Right lobe of liver (tissue), 6 donors: ENCODE measurements at regions not wholly inside any gene's neighbourhood (a gene's known extent, or its start where the extent isn't known, plus 50 kb on each side); places are given as distances from the start of the nearest gene placed in this dataset.
"Not testable (repeated sequence)": the region's sequence is repeated elsewhere in the genome, so short reads cannot be mapped to it uniquely, and the experiment has no call there.

Experiments used
- ATAC-seq, 4 donors: fragments of 200-7000 bp; cut with Tn5 transposase; one replicate each; pipeline ENCODE4 v1.9.1; 2020; ENCODE audit warnings: mild to moderate bottlenecking in 4 of 4, moderate library complexity in 4 of 4
- DNase-seq, 3 donors: peaks; one replicate each; pipeline ENCODE4 v3.0.0-alpha.2; 2020
- H3K27ac ChIP-seq, 3 donors: fragments of 200-600 bp; one replicate each; pipeline ENCODE4 v1.8.0; 2022
- H3K27me3 ChIP-seq, 2 donors: fragments of 200-600 bp; one replicate each; pipeline ENCODE4 v1.8.0; 2022
- H3K36me3 ChIP-seq, 4 donors: fragments of 200-600 bp; sonication (generic) in 1 of 4; one replicate each; pipeline versions ENCODE4 v1.5.1 to v1.8.0; 2017 to 2022; ENCODE audit warnings: control low read depth in 1 of 4
- H3K4me1 ChIP-seq, 4 donors: fragments of 200-600 bp; sonication (generic) in 1 of 4; one replicate each; pipeline versions ENCODE4 v1.5.1 to v1.8.0; 2017 to 2022; ENCODE audit warnings: control low read depth in 1 of 4
- H3K4me3 ChIP-seq, 3 donors: fragments of 200-600 bp; one replicate each; pipeline ENCODE4 v1.8.0; 2022
- H3K9me3 ChIP-seq, 4 donors: fragments of 200-600 bp; sonication (generic) in 1 of 4; one replicate each; pipeline versions ENCODE4 v1.5.1 to v1.8.0; 2017 to 2022; ENCODE audit warnings: control low read depth in 1 of 4
- CTCF ChIP-seq, 4 donors: fragments of 200-600 bp in 3 of 4; fragments of 450-650 bp in 1 of 4; IDR thresholded peaks; one replicate each; pipeline versions ENCODE4 v1.5.1 to v1.8.0; 2016 to 2022; ENCODE audit warnings: antibody characterized with exemption in 4 of 4, mild to moderate bottlenecking in 2 of 4
- POLR2A ChIP-seq: fragments of 450-650 bp; IDR thresholded peaks from one replicate; pipeline ENCODE4 v1.6.1; 2017; ENCODE audit warnings: antibody characterized with exemption, mild to moderate bottlenecking
- WGBS: methylation state at CpG from one replicate; pipeline ENCODE4 v1.1.6; 2018; ENCODE audit warnings: low coverage, low lambda C conversion rate; ENCODE audit not compliant: insufficient coverage; ENCODE audit errors: missing lambda C conversion rate; 5-methylcytosine and 5-hydroxymethylcytosine counted together
- intact Hi-C, 2 donors: fragments of 100-400 bp; cut with DNase I; formaldehyde crosslinking; loops; one replicate each; pipeline versions ENCODE4 v1.11.2 to v1.14.1; 2022
- donor health status: DM: no; HTN: yes; CAD: no.
- donor health status: DM: no; HTN: no; CAD: no.
- donor health status: DM: no; HTN: no; CAD: no.
- donor health status: DM: no; HTN: yes; CAD: no.
- donor health status: DM: no; HTN: yes; CAD: no.

DNA sequence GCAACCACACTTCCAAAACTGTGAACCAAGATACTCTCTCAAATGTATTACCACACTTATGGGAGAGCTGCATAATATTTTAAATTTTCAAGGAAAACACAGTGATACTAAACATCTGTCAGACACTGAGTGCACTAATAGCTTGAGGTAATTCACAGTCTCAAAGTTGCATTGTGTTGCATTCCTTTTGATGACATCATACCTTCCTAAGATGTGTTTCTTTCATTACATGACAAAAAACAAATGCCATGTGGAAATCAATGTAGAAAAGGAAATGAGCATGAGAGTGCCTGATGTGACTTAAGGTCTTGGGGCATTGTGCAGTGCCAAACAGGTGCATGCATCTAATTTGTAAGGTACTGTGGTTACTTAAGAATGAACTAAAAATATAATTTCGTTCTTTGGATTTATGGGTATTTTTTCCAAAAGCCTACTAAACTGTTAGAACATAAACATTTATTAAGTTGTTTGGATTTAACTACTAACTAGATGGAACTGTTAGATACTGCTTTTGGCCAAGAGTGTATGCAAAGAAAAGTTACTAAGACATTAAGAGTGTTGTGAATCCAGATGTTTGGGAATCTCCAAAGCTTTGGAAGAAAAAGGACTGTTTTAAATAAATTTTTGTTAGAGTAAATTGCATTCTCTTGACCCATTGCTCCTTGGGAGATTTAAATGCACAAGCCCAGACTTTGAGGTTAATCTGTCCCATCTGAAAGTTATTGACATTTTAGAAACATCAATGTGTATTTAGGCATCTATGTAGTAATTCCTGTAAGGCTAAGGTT, 496.2 kb upstream of the SEMA3D start:
- Histone ChIP-seq H3K4me3 (no peak overlapping the region), H3K36me3 (no peaks in the 10 kb centered on the region), H3K4me1 (no peaks in the 10 kb centered on the region), H3K27ac (no peak overlapping the region), H3K27me3 (no peaks in the 10 kb centered on the region), H3K9me3 (no peaks in the 10 kb centered on the region)
- 17% methylated on average over 1 of the region's 1 CpG for WGBS
- no peak for TF ChIP-seq POLR2A
- no peak for TF ChIP-seq CTCF (IDR thresholded peaks at IDR 0.05)
- ATAC-seq (no peak), DNase-seq (no peak)
- intact Hi-C loops, result no loop called here

DNA sequence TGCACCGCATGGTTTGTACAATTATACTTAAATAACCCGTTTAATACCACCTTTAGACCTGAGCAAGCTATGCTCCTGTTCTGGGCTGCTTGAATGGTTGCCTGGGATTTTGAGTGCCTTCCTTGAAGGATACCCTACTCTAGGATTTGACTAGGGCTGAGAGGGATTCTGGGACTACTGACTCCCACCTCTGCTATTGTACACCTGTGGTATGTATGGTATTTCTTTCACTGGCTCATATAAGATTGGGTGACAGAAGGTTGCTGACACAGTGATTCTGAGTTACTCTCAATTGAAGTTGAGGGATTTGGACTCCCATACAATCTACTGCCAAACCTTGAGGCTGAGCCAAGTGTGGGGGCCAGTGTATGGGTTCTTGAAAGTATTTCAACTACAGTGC, 494.4 kb upstream of the SEMA3D start:
- intact Hi-C loops, result no loop called here

GRCh38 chr7:85675093-85675492, 488.2 kb upstream of the SEMA3D start:
- H3K9me3 ChIP-seq, DNase-seq, H3K4me3 ChIP-seq, H3K36me3 ChIP-seq, H3K4me1 ChIP-seq, intact Hi-C loops, ATAC-seq, H3K27me3 ChIP-seq, H3K27ac ChIP-seq: not testable (repeated sequence)
- WGBS, result 53% methylated on average over 2 of the region's 2 CpGs

More for the DNA sequence above, 494.4 kb upstream of the SEMA3D start:
- no peak for ATAC-seq
- no peaks in the 10 kb centered on the region for H3K4me1 ChIP-seq
- no peak overlapping the region for H3K4me3 ChIP-seq
- no peaks in the 10 kb centered on the region for H3K27me3 ChIP-seq
- no peaks in the 10 kb centered on the region for H3K36me3 ChIP-seq
- 42% methylated on average over 2 of the region's 2 CpGs for WGBS
- no peaks in the 10 kb centered on the region for H3K9me3 ChIP-seq
- no peak for TF ChIP-seq CTCF (IDR thresholded peaks at IDR 0.05)
- no peak for TF ChIP-seq POLR2A
- DNase-seq, result no peak
- no peak overlapping the region for H3K27ac ChIP-seq

- no peaks in the 10 kb centered on the region for H3K27me3 ChIP-seq
- DNase-seq (no peak), ATAC-seq (no peak)
- TF ChIP-seq CTCF (IDR thresholded peaks at IDR 0.05), result no peak
- TF ChIP-seq POLR2A, result no peak
- H3K27ac ChIP-seq, result no peak overlapping the region
- H3K4me1 ChIP-seq, result no peaks in the 10 kb centered on the region
- H3K4me3 ChIP-seq, result no peak overlapping the region
- 59% methylated on average over 2 of the region's 2 CpGs for WGBS
- intact Hi-C loops, result no loop called here
- no peaks in the 10 kb centered on the region for H3K36me3 ChIP-seq
- H3K9me3 ChIP-seq, result no peaks in the 10 kb centered on the region
Observed at GRCh38 chr7:85673876-85674275, 487.0 kb upstream of the SEMA3D start.

DNA sequence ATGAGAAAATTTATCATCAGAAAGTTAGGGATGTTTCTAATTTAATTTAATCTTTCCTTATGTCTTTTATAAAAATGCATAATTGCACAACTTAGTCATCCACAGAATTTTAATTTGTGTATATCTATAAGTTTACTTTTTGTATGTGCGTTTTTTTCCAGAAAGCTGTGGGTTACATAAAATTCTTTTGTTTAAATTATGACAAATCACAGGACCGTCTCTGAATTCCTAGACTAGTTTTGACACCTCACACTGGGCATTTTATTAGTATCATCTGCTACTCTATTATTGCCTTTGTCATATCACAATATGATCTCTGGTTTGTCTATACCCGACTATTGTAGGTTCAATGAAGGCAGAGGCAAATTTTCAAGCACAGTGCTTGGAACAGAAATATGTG, 482.4 kb upstream of the SEMA3D start:
- H3K4me1 ChIP-seq, result no peaks in the 10 kb centered on the region
- ATAC-seq, result no peak
- WGBS, result 41% methylated on average over 3 of the region's 3 CpGs
- no peak overlapping the region for H3K4me3 ChIP-seq
- no peak for DNase-seq
- no peaks in the 10 kb centered on the region for H3K36me3 ChIP-seq
- no peak overlapping the region for H3K27ac ChIP-seq
- H3K27me3 ChIP-seq, result no peaks in the 10 kb centered on the region
- intact Hi-C loops, result no loop called here
- TF ChIP-seq CTCF (IDR thresholded peaks at IDR 0.05), result no peak
- no peak for TF ChIP-seq POLR2A
- H3K9me3 ChIP-seq, result no peaks in the 10 kb centered on the region
